Neural cell (in vitro differentiated cells): ENCODE measurements at regions not wholly inside any gene's neighbourhood (a gene's known extent, or its start where the extent isn't known, plus 50 kb on each side); places are given as distances from the start of the nearest gene placed in this dataset.

ENCODE experiments used
- H2AFZ ChIP-seq: fragments of 200-600, 300-800 bp; sonication (generic), shearing (Covaris generic); 2 replicates; pipeline ENCODE4 v1.6.0; 2014; ENCODE audit warnings: low read depth, mild to moderate bottlenecking, antibody characterized with exemption, low read length, moderate library complexity
- H3F3A ChIP-seq: fragments of 200-600 bp; shearing (Covaris generic); 2 replicates; pipeline ENCODE4 v1.6.1; 2016; ENCODE audit warnings: mild to moderate bottlenecking, moderate library complexity, mixed read lengths, antibody characterized with exemption, low read length; ENCODE audit not compliant: insufficient read depth, poor library complexity, severe bottlenecking
- H3K27ac ChIP-seq: fragments of 200-600, 300-800 bp; sonication (generic), shearing (Covaris generic); 2 replicates; pipeline ENCODE4 v1.5.1; 2014; ENCODE audit warnings: mild to moderate bottlenecking, low read length, moderate library complexity
- H3K27me3 ChIP-seq: fragments of 300-800, 200-600 bp; sonication (generic), shearing (Covaris generic); 2 replicates; pipeline ENCODE4 v1.6.0; 2014; ENCODE audit warnings: mild to moderate bottlenecking, low read depth, low read length, moderate library complexity; ENCODE audit not compliant: insufficient read depth
- H3K36me3 ChIP-seq: fragments of 300-800, 200-600 bp; sonication (generic), shearing (Covaris generic); 2 replicates; pipeline ENCODE4 v1.5.1; 2014; ENCODE audit warnings: mild to moderate bottlenecking, antibody characterized with exemption, low read length, moderate library complexity; ENCODE audit not compliant: insufficient read depth
- H3K4me2 ChIP-seq: fragments of 300-800, 200-600 bp; sonication (generic), shearing (Covaris generic); 2 replicates; pipeline ENCODE4 v1.6.0; 2014; ENCODE audit warnings: mild to moderate bottlenecking, low read length
- H3K4me3 ChIP-seq: fragments of 300-800, 200-600 bp; sonication (generic), shearing (Covaris generic); 2 replicates; pipeline ENCODE4 v1.5.1; 2014; ENCODE audit warnings: mild to moderate bottlenecking, low read length, moderate library complexity
- H3K79me2 ChIP-seq: fragments of 200-600 bp; shearing (Covaris generic); replicated peaks from 2 replicates; pipeline ENCODE4 v1.6.0; 2014; ENCODE audit warnings: mild to moderate bottlenecking, low read length, moderate library complexity; ENCODE audit not compliant: insufficient read depth
- H3K9ac ChIP-seq: fragments of 300-800, 200-600 bp; sonication (generic), shearing (Covaris generic); 2 replicates; pipeline ENCODE4 v1.6.1; 2016; ENCODE audit warnings: mild to moderate bottlenecking, low read length, mixed read lengths
- H3K9me2 ChIP-seq: fragments of 200-600 bp; shearing (Covaris generic); 2 replicates; pipeline ENCODE4 v1.6.1; 2016; ENCODE audit warnings: mild to moderate bottlenecking, low read length, mixed read lengths; ENCODE audit not compliant: insufficient read depth
- H3K9me3 ChIP-seq: fragments of 200-600, 300-800 bp; sonication (generic), shearing (Covaris generic); 2 replicates; pipeline ENCODE4 v1.6.1; 2016; ENCODE audit warnings: mild to moderate bottlenecking, mixed run types, low read length, moderate library complexity, mixed read lengths
- H4K20me1 ChIP-seq: fragments of 200-600 bp; shearing (Covaris generic); 2 replicates; pipeline ENCODE4 v1.6.1; 2016; ENCODE audit warnings: mild to moderate bottlenecking, mixed run types; ENCODE audit not compliant: insufficient read depth
- CTCF ChIP-seq: fragments of 450-650 bp; IDR thresholded peaks from 2 replicates; pipeline ENCODE4 v1.5.1; 2014; ENCODE audit warnings: antibody characterized with exemption, mild to moderate bottlenecking, moderate library complexity; ENCODE audit not compliant: poor library complexity, severe bottlenecking
- EP300 ChIP-seq: fragments of 450-650 bp; conservative IDR thresholded peaks from 2 replicates; pipeline ENCODE4 v1.6.1; 2014; ENCODE audit warnings: antibody characterized with exemption, mild to moderate bottlenecking, moderate library complexity; ENCODE audit not compliant: poor library complexity, severe bottlenecking
- EZH2 ChIP-seq: fragments of 200-600, 300-800 bp; shearing (Covaris generic), sonication (generic); IDR thresholded peaks from 2 replicates; pipeline ENCODE4 v1.6.1; 2014; ENCODE audit warnings: antibody characterized with exemption, low read length, borderline replicate concordance, mild to moderate bottlenecking; ENCODE audit not compliant: insufficient read depth, poor library complexity, severe bottlenecking
- MXI1 ChIP-seq: fragments of 450-650 bp; conservative IDR thresholded peaks from 2 replicates; pipeline ENCODE4 v1.6.1; 2014; ENCODE audit warnings: antibody characterized with exemption, mild to moderate bottlenecking; ENCODE audit not compliant: poor library complexity, severe bottlenecking
- POLR2AphosphoS5 ChIP-seq: IDR thresholded peaks from 2 replicates; pipeline ENCODE4 v1.6.1; 2012
- RAD21 ChIP-seq: fragments of 450-650 bp; conservative IDR thresholded peaks from 2 replicates; pipeline ENCODE4 v1.6.1; 2014; ENCODE audit warnings: antibody characterized with exemption, mild to moderate bottlenecking, moderate library complexity
- REST ChIP-seq: IDR thresholded peaks from 2 replicates; pipeline ENCODE4 v1.6.1; 2012; ENCODE audit warnings: borderline replicate concordance
- SMC3 ChIP-seq: fragments of 450-650 bp; conservative IDR thresholded peaks from 2 replicates; pipeline ENCODE4 v1.6.1; 2014; ENCODE audit warnings: antibody characterized with exemption, mild to moderate bottlenecking, moderate library complexity; ENCODE audit not compliant: poor library complexity
- TAF1 ChIP-seq: IDR thresholded peaks from 2 replicates; pipeline ENCODE4 v1.6.1; 2012; ENCODE audit warnings: low read depth

- no peak overlapping the region for H2AFZ ChIP-seq
Measured at GRCh38 chr16:73794994-73795393, 501.6 kb upstream of the PSMD7 start.

GRCh38 chr16:73793871-73794437, 502.7 kb upstream of the PSMD7 start:
- no peak overlapping the region for H3K4me2 ChIP-seq
- no peak overlapping the region for H3K9ac ChIP-seq
- no peak overlapping the region for H3K4me3 ChIP-seq
- H3K9me3 ChIP-seq, result no peaks in the 10 kb centered on the region
- H3K27me3 ChIP-seq, result no peaks in the 10 kb centered on the region
- no peaks in the 10 kb centered on the region for H3K36me3 ChIP-seq
- H4K20me1 ChIP-seq, result no peaks in the 10 kb centered on the region
- peak overlapping the region; percentile 63 for H3K27ac ChIP-seq
- H3K9me2 ChIP-seq, result no peaks in the 10 kb centered on the region
- H2AFZ ChIP-seq, result no peak overlapping the region
- no peaks in the 10 kb centered on the region for H3F3A ChIP-seq
- H3K79me2 ChIP-seq, result no peaks in the 10 kb centered on the region
- TF ChIP-seq EP300, result no peak
- no peak for TF ChIP-seq CTCF
- no peak for TF ChIP-seq REST
- TF ChIP-seq POLR2AphosphoS5, result no peak
- TF ChIP-seq TAF1, result no peak
- no peak for TF ChIP-seq EZH2

More at GRCh38 chr16:73794994-73795393, 501.6 kb upstream of the PSMD7 start:
- no peak for TF ChIP-seq EZH2
- TF ChIP-seq EP300, result no peak
- no peak for TF ChIP-seq RAD21
- no peak for TF ChIP-seq TAF1
- TF ChIP-seq SMC3, result no peak
- TF ChIP-seq CTCF, result no peak
- no peak for TF ChIP-seq POLR2AphosphoS5
- no peak for TF ChIP-seq MXI1
- no peak for TF ChIP-seq REST
- H3K27me3 ChIP-seq, result no peaks in the 10 kb centered on the region
- no peak overlapping the region for H3K27ac ChIP-seq
- H3K36me3 ChIP-seq, result no peaks in the 10 kb centered on the region
- H3K79me2 ChIP-seq, result no peaks in the 10 kb centered on the region
- no peak overlapping the region for H3K4me3 ChIP-seq
- no peak overlapping the region for H3K4me2 ChIP-seq
- H3K9me2 ChIP-seq, result no peaks in the 10 kb centered on the region
- no peaks in the 10 kb centered on the region for H4K20me1 ChIP-seq
- no peaks in the 10 kb centered on the region for H3K9me3 ChIP-seq
- no peak overlapping the region for H3K9ac ChIP-seq
- no peaks in the 10 kb centered on the region for H3F3A ChIP-seq
